DMS153 (cell line): ENCODE measurements at regions not wholly inside any gene's neighbourhood (a gene's known extent, or its start where the extent isn't known, plus 50 kb on each side); places are given as distances from the start of the nearest gene placed in this dataset.
A peak's percentile ranks its signal among the peaks of the same experiment; 100 is the strongest.

ENCODE experiments used
- DNase-seq: peaks from one replicate; lab custom pipeline; 2025; lab: John Stamatoyannopoulos, UW

DNA sequence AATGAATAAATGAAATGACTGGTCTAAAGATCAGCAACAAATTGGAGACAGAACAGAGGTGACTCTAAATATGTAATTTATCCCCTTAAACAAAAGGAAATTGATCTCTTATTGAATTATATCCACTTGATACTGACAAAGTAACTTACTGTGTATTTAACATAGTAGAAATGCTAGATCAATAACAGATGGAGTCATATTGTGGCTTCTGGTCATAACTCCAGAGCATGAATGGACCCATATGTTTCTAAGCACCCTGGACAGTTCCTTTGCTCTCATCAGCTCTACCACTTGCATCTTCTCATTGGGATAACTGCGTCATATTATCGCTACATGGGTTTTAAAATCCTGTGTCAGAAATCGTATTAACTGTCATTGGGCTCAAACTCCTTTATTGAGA, 222.3 kb downstream of the ETS1 start:
- DNase-seq = no peak

DNA sequence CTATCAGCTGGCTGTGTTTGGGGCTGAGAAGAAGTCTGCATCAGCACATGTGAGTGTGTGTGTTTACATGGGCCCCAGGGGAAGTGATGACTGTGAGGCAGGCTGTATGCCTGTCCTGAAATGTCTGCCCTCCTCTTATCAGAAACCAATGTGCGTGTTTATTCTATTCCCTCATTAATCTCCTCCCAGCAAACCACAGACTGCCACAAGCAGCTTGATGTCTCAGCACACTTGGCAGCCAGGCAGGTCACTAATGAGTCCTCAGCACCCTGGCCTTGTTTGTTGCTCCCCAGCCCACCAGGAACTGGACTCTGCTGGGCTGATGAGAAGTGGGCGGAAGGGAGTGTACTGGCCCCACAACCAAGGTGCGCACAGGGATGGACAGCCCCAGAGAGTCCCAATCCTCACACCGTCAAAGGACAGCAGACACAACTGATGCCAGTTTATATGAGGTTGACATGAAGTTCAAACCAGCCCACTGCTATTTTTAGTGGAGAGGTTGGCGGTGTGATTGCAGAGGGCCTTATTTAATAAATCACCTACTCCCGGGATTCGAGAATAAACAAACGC, 225.8 kb downstream of the ETS1 start:
- DNase-seq = peak; percentile 98

DNA sequence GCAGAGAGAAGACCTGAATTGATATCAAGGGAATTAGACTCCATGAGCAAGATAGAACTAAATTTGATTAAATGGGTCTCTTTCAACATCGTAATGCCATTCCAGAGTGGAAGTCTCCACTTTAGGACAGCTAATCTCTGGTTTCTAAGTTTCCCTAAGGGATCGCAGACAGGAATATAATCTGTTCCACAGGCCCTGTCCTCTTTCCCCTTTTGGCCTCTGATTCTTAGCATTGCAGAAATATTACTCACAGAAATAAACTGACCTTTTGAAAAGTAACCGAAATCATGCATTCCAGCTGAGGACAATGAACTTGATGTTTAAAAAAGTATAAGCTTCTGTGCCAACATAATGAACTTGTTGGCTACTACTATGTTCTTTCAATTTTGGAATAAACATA, 227.8 kb downstream of the ETS1 start:
- DNase-seq = no peak

DNA sequence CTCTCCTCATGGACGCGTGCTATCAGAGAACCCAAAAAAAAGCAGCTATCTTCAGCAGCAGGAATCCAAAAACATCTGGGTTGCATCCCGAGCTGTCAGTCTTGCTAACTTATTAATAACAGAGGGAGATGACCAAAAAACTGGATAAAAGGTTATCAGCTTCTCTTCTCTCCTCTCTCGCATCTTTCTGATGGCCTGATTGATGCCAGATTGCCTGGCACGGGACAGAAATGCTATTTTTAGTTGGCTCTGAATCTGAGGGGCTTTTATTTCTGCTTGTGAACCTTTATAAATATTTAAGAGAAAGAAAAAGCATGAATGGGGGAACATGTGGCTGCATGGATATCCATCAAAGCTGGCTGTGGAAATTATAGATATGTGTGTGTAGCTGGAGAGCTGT, 230.3 kb downstream of the ETS1 start:
- no peak for DNase-seq

DNA sequence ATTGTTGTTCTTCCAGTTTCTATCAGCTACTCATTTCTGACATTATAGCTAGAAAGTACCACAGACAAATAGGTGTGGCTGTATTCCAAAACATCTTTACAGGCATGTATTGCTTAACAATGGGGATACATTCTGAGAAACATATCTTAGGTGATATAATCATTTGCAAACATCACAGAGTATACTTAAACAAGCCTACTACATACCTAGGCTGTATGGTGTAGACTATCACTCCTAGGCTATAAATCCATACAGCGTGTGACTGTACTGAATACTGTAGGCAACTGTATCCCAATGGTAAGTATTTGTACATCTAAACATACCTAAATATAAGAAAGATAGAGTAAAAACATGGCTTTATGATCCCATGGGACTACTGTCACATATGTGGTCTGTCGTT, 231.8 kb downstream of the ETS1 start:
- DNase-seq = no peak

DNA sequence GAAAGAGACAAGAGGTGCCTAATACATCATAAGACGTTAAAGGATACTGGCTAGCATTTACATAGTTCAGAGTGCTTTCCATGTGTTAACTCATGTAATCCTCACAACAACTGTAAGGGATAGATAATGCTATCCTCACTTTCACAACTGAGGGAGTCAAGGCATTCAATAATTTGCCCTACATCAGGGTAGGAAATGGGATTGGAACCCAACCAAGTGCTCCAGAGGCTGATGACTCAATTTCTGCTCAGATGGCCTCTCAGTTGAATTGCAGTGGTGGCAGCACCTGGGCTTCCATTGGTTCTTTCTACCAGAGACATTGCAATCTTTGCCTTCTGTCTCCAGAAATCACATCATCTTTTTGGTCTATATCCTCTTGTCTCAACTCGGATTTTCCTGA, 232.9 kb downstream of the ETS1 start:
- DNase-seq = no peak

DNA sequence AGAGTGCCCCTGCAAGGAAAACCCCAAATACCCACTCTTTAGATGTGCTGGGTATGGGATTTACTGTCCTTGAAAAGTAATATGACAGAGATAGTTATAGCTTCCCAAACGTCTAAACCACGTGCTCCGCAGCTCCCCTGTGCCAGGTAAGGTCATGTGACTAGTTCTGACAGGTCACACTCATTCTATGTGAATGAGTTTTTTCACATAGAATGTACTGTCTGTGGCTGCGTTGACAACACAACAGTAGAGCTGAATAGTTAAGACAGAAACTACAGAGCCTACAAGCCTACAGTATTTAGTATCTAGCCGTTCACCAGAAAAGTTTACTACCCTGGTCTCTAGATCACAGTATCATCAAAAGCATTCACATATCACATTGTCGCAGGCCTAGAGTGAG, 236.2 kb downstream of the ETS1 start:
- DNase-seq = no peak

DNA sequence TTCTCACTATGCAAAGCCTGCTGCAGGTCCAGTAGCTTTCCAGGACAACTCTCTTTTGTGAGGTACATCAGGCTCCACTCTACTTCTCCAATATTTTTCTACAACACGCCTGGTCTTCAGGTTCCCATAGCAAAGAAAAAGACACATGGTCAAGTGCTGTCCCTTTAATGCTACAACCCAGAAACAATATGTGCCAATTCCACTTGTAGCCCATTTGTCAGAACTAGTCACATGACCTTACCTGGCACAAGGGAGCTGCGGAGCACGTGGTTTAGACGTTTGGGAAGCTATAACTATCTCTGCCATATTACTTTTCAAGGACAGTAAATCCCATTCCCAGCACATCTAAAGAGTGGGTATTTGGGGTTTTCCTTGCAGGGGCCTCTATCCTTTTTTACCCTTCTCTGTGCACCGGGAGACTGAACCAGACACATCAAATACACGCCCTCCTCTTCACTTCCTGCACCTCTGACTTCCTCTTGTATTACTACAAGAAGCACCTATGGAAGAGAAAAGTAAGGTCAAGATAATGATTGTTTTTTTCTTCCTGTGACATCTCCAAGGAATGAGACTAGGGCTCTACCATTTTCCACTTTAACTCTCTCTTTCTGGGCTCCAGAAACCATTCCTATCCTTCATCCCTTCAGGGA, 237.6 kb downstream of the ETS1 start:
- no peak for DNase-seq

DNA sequence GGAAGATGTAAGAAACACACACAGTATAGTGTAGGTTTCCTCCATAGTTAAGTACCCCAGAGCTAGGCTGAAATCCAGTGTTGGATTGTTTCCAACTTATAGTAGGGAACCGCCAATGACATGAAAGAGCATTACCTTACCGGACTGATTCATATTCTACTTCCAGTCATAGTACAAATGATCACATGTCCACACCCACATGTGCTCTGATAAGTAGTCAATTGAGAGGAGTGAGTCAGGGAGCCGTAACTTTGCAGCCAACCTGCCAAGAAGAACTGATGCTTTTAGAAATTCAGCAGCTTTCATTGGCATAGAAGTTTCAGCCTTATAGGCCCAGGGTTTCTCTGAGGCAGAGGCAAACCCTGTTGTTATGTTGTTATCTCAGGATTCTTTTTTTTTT, 240.6 kb downstream of the ETS1 start:
- DNase-seq = peak; percentile 22

DNA sequence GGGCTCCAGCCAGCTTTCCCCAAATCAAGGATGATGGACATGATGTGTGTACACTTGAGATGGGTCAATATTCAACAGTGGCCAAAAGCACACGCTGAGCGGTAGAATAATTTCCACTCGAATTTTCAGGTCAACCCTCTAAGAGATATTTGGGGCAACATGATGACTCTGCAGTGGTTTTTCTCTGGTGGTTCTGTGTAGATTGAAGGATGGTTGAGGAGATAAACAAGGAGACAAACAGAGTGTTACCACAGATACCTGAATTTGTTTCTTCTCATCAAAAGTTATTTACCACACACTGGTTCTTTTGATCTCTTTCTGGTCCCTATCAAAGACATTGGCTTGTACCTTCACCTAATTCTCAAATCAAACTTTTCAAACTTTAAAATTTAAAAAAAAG, 242.0 kb downstream of the ETS1 start:
- no peak for DNase-seq

DNA sequence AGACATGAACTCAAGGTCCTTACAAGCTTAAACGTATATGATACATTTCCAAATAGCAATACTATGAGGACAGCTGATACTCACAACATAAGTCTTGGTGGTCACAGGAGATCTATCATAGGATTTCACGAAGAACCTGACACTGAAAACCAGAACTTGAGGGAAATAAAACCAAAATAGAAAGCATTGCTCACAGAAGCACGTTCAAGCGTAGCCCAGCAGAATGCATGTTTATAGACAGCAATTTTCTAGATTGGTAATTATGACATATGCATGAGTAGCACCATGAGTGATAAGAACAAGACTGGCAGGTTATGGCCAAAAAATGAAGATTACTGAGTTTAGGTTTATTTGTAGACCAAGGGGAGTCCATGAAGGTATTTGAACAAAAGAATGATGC, 243.5 kb downstream of the ETS1 start:
- no peak for DNase-seq

DNA sequence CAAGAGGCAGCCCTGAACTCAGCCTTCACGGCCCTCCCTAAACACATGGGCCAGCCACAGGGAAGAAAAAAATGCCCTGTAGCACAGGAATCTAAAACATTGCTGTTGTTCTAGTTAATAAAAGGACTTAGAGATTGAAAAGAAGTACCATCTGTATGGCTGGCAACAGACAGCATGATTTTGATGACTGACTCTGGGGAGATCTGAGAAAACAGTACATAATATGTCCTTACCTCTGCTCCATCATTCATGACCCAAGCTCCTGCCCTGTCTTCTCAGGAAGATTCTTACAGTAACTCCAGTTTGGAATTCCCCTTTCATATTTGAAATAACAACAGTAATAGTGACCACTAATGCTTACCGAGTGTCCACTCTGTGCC, 244.2 kb downstream of the ETS1 start:
- DNase-seq = no peak

DNA sequence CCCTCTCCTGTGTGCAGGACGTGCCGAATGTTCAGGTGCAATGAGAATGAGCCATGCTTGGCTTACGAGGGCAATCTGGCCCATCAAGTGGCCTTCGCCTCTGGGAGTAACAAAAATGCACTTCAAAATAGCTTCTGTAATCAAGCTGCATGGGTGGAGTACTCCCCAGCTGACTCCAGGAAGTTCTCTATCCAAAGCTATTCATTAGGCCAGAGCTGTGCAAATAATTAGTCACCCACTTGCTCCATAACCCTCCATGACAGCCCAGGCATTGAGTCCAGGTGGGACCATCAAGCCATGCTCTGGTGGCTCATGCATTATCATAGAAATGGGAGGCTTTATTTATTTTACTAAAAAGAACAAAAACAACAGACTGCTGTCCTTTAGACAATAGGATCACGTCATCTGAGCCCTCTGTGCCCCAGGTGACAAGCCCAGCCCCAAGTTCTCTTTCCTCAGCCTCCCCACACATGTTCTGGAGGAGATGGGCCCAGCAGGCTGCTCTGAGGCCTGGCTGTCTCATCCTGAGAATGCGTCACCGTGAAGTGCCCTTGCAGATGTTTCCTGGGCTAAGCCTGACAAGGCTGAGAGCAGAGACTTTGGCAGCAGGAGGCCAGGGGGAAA, 244.7 kb downstream of the ETS1 start:
- DNase-seq = peak; percentile 100

DNA sequence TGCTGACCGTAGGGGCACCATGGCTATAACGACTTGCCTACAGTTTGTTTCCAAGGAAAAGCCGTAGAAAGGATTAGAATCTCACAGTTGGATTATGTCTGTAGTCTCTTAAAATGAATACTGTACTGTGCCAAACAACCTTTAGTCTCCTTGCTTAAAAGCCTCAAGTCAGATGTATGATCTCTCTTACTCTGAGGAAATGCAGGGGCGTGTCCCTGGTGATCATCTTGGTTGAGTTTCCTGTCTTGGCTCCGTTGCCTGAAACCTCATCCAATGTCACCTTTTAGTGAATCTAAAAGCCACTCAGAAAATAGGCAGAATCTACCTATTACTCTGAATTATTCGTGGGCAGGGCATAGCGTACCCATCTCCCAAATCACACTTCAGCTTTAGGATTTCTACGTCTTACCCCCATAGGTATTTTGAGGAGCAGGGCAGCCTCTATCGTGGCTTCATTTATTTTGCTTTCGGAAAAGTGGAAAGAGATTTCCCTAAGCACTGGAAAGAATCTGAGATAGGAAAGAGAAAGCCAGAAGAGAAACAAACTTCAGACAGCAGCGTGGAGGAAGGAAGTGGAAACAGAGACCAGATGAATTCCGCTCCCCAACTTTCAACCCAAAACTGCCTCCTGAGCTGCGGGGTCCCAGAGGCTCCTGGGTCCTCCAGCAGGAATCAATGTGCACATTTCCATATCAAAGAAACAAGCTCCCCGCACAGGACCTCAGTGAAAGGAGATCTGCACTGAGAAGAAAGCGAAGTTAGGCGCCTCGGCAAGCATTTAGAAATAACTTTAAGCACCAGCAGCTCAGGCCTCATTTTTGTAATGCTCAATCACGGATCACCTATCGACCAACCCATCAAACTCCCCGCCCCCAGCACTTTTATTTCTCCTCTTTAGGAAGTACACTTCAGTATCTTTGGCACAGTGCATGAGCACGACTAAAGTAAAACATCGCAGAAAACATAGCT, 245.8 kb downstream of the ETS1 start:
- DNase-seq = no peak

DNA sequence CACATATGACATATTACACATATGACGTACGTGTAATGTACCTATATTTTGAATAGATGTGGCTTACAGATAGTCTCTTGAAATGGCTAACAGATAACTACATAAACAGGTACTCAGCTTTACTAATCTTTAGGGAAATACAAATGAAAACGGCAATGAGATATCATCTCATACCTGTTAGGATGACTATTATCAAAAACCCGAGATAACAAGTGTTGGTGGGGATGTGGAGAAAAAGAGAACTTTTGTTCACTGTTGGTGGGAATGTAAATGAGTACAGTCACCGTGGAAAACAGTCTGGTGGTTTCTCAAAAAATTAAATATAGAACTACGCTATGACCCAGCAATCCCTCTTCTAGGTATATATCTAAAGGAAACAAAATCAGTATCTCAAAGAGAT, 247.6 kb downstream of the ETS1 start:
- no peak for DNase-seq

DNA sequence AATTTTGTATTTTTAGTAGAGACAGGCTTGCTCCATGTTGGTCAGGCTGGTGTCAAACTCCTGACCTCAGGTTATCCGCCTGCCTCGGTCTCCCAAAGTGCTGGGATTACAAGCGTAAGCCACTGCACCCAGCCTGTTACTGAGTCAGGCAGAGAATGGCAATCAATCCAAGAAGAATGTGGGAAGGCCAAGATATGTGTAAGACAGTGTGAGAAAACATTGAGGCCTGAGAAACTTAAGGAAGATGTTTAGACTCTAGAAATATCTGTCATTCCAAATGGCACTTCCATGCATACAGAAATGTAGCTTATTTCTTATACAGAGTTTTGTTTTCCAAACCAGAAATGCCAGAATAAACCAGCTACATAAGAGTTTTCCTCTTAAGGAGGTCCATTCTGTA, 248.5 kb downstream of the ETS1 start:
- DNase-seq = no peak

DNA sequence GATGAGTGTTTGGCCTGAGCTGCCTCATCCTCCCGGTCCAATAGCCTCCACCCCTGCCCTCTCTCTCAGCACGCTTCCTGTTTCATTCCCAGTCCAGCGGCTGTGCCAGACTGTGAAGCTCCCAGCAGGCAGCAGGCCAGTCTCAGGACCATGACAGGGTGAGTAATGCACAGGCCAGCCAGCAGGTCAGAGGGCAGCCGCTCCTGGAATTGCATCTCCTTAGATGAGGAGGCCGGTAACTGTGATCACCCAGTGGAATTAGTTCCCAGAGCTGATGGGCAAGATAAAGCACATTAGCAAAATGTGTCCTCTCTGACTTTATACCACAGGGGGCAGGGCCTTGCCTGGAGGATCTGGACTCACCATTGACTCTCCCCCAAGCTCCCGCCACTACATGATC, 251.2 kb downstream of the ETS1 start:
- no peak for DNase-seq

DNA sequence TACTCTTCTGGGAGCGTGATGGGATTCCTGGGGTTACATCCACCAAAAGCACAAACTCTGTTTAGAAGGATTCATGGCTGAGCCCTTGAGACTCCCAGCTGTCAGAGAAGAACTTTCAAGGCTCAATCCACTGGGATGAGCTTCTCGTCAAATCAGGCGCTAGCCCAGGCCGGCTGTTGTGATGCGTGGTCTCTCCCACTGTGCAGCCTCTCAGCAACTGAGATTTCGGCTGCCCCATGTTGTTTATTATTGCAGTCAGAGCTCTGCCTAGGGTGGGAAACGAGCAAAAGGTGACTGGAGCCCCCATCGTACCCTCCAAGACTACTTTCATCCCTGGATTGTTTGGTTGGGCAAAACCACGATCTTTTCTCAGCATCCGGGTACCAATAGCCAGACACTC, 251.6 kb downstream of the ETS1 start:
- no peak for DNase-seq

DNA sequence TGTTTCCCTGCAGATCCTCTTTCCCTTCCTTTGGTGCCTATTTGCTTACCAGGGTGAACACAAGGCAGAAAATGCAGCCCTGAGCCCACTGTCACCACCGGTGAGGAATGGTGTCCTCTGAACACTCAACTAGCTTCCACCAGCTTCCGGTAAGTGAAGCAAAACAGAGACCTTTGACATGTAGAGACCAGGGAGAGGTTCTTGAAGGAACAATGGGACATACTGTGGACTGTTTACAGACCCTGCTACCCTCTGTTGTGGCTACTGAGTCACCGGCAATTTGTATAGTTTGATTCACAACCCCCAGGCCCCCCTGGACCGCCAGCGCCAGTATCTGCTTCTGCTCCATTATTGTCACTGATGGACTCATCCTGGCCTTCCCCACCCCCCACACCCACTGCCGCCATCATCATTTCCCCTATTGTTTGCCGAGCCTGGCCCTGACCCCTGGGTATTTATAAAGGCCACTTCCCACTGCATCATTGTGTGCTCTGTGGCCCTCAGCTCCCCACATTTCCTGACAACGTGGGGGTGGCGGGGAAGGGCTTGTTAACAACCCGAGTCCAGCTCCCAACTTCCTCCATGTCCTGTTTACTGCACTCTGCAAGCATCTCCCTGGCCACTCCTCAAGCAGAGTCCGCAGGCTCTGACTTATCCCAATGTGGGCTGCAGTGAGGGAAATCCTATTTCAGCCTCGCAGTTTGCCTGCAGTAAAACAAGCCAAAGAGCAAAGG, 252.9 kb downstream of the ETS1 start:
- DNase-seq = peak; percentile 60

DNA sequence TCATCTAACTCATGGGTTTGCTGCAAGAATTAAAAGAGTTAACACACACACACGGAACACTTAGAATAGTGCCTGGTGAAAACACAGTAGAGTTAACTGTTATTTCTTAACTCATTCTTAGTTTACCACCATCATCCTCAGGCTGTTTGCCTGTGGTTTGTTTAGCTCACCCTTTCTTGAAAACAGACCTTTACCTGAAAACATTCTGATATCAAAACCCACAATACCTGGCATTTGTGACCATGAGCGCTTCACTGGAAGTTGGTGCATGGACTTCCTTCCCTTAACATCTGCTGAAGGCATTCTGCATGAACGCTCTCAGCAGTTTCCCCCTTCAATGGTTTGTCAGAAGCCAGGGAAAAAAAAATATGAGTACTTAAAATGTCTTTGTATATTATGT, 256.0 kb downstream of the ETS1 start:
- no peak for DNase-seq

DNA sequence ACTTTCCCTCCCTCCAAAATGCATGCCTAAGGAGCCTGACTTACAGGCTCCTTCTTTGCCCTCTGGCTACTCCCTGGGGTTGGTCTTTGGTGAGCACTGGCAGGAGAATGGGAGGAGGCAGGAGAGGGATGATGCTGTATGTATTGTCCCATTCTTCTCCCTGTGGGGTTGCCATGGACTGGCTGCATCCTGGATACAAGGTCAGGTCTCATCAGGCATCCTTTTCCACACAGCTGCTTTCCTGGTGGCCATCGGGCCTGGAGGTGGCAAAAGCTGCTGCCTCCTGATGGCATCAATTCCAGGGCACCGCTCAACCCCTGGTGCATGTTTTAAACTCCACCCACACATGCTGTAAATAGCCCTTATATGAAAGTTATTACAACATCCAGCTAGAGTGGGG, 257.2 kb downstream of the ETS1 start:
- DNase-seq = peak; percentile 16

DNA sequence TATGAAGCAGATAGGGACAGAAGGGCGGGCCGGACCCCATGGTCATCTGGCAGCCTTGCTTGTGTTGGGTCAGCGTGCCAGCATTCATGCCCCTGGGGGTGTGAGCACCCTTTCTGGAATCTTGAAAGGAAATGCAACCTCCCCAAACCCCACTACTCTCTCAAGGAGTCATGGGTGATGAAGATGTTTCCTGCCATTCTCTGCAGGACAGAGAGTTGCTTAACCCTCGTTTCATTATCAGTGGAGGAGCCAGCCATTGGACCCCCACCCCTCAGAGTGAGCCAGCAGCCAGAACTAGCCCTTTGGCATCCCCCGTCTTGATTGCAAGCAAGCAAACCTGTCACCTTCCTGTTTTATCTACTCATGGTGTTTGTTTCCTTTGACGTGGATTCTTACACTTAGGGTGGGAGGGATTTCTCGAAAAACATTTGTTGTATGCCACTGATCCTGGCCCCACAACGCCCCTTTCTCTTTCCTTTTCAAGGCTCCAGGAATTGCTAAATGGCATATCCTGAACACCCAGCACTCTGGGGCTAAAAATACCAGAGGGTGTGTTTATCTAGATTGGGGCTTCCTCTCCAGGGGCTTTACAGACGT, 258.3 kb downstream of the ETS1 start:
- no peak for DNase-seq
